OCI-LY1 (cell line): ENCODE measurements at regions not wholly inside any gene's neighbourhood (a gene's known extent, or its start where the extent isn't known, plus 50 kb on each side); places are given as distances from the start of the nearest gene placed in this dataset.

Experiments
- H2AFZ ChIP-seq: fragments of 200-600 bp; sonication (generic), shearing (Covaris generic); 2 replicates; pipeline ENCODE4 v1.6.0; 2014; ENCODE audit warnings: antibody characterized with exemption, mild to moderate bottlenecking, low read length
- H3F3A ChIP-seq: fragments of 200-600 bp; sonication (generic), shearing (Covaris generic); 2 replicates; pipeline ENCODE4 v1.6.0; 2014; ENCODE audit warnings: mild to moderate bottlenecking, antibody characterized with exemption, low read length, moderate library complexity; ENCODE audit not compliant: insufficient read depth
- H3K27ac ChIP-seq: fragments of 200-600 bp; sonication (generic); 2 replicates; pipeline ENCODE4 v1.5.1; 2014; ENCODE audit warnings: low read length, mixed run types, mild to moderate bottlenecking, low read depth; ENCODE audit not compliant: poor library complexity, severe bottlenecking
- H3K27me3 ChIP-seq: fragments of 200-600 bp; sonication (generic); 2 replicates; pipeline ENCODE4 v1.6.0; 2014; ENCODE audit warnings: antibody characterized with exemption, mild to moderate bottlenecking, low read length, moderate library complexity; ENCODE audit not compliant: insufficient read depth
- H3K36me3 ChIP-seq: fragments of 200-600 bp; sonication (generic); 2 replicates; pipeline ENCODE4 v1.6.1; 2014; ENCODE audit warnings: mild to moderate bottlenecking, antibody characterized with exemption, low read length, moderate library complexity, mixed read lengths; ENCODE audit not compliant: insufficient read depth
- H3K4me1 ChIP-seq: fragments of 200-600 bp; sonication (generic); 2 replicates; pipeline ENCODE4 v1.5.1; 2014; ENCODE audit warnings: mild to moderate bottlenecking, low read length, moderate library complexity; ENCODE audit not compliant: insufficient read depth, severe bottlenecking
- H3K4me2 ChIP-seq: fragments of 200-600 bp; sonication (generic), shearing (Covaris generic); 2 replicates; pipeline ENCODE4 v1.6.1; 2014; ENCODE audit warnings: low read length
- H3K4me3 ChIP-seq: fragments of 200-600 bp; sonication (generic); 2 replicates; pipeline ENCODE4 v1.5.1; 2014; ENCODE audit warnings: low read length, low read depth, mild to moderate bottlenecking, mixed read lengths; ENCODE audit not compliant: poor library complexity, severe bottlenecking
- H3K79me2 ChIP-seq: fragments of 200-600 bp; shearing (Covaris generic); 2 replicates; pipeline ENCODE4 v1.6.1; 2016; ENCODE audit warnings: mixed run types, low read length, mixed read lengths; ENCODE audit not compliant: insufficient read depth
- H3K9ac ChIP-seq: fragments of 200-600 bp; sonication (generic), shearing (Covaris generic); 2 replicates; pipeline ENCODE4 v1.6.1; 2014; ENCODE audit warnings: mild to moderate bottlenecking, low read length, mixed read lengths
- H3K9me2 ChIP-seq: fragments of 200-600 bp; sonication (generic), shearing (Covaris generic); 2 replicates; pipeline ENCODE4 v1.6.1; 2014; ENCODE audit warnings: low read depth, mild to moderate bottlenecking, low read length, mixed read lengths
- H3K9me3 ChIP-seq: fragments of 200-600 bp; shearing (Covaris generic); 2 replicates; pipeline ENCODE4 v1.6.1; 2014; ENCODE audit warnings: low read length, mixed read lengths
- H4K20me1 ChIP-seq: fragments of 200-600 bp; sonication (generic), shearing (Covaris generic); 2 replicates; pipeline ENCODE4 v1.6.0; 2016; ENCODE audit warnings: mild to moderate bottlenecking, low read length; ENCODE audit not compliant: insufficient read depth
- EZH2 ChIP-seq: fragments of 200-600 bp; sonication (generic), shearing (Covaris generic); IDR thresholded peaks from 2 replicates; pipeline ENCODE4 v1.8.0; 2017; ENCODE audit warnings: borderline replicate concordance, mixed run types, mild to moderate bottlenecking, antibody characterized with exemption, low read length, moderate library complexity, mixed read lengths
- TF ChIP-seq, protein P1 (sequence below): fragments of 200-600 bp; sonication (generic), shearing (Covaris generic); IDR thresholded peaks from 2 replicates; pipeline ENCODE4 v1.5.1; 2017; ENCODE audit warnings: mild to moderate bottlenecking, antibody characterized with exemption, low read length, moderate library complexity, mixed read lengths

DNA sequence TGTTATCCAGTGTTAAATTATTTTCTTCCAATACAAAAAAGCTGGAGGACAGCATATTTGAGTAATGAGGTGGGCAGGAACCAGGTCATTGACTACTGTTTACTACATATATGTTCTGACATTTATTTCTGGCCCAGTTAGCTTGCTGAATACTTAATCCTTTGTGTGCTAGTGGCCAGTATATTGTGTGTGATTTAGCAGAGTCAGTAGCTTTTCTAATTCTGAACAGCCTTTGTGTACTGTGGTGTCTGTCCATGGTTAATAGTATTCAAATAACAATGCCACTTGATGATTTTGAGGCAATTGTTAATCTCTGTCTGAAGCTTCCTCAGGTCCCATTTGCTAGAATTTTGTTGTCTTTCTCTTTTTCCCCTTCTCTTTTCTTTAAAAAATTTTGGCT, 286.5 kb upstream of the E2F7 start:
- H3K4me2 ChIP-seq, result no peak overlapping the region
- H3K9me2 ChIP-seq, result no peaks in the 10 kb centered on the region
- no peak overlapping the region for H3K27ac ChIP-seq
- no peak overlapping the region for H3K4me3 ChIP-seq
- no peaks in the 10 kb centered on the region for H3K4me1 ChIP-seq
- H3K9ac ChIP-seq, result no peak overlapping the region
- H2AFZ ChIP-seq, result no peak overlapping the region
- H3K9me3 ChIP-seq, result no peaks in the 10 kb centered on the region
- H3K27me3 ChIP-seq, result no peaks in the 10 kb centered on the region
- no peaks in the 10 kb centered on the region for H3F3A ChIP-seq
- no peak for TF ChIP-seq EZH2
- TF ChIP-seq, protein P1, sequence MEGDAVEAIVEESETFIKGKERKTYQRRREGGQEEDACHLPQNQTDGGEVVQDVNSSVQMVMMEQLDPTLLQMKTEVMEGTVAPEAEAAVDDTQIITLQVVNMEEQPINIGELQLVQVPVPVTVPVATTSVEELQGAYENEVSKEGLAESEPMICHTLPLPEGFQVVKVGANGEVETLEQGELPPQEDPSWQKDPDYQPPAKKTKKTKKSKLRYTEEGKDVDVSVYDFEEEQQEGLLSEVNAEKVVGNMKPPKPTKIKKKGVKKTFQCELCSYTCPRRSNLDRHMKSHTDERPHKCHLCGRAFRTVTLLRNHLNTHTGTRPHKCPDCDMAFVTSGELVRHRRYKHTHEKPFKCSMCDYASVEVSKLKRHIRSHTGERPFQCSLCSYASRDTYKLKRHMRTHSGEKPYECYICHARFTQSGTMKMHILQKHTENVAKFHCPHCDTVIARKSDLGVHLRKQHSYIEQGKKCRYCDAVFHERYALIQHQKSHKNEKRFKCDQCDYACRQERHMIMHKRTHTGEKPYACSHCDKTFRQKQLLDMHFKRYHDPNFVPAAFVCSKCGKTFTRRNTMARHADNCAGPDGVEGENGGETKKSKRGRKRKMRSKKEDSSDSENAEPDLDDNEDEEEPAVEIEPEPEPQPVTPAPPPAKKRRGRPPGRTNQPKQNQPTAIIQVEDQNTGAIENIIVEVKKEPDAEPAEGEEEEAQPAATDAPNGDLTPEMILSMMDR, result no peak
- H3K36me3 ChIP-seq, result no peaks in the 10 kb centered on the region
- H4K20me1 ChIP-seq, result no peaks in the 10 kb centered on the region
- no peaks in the 10 kb centered on the region for H3K79me2 ChIP-seq

DNA sequence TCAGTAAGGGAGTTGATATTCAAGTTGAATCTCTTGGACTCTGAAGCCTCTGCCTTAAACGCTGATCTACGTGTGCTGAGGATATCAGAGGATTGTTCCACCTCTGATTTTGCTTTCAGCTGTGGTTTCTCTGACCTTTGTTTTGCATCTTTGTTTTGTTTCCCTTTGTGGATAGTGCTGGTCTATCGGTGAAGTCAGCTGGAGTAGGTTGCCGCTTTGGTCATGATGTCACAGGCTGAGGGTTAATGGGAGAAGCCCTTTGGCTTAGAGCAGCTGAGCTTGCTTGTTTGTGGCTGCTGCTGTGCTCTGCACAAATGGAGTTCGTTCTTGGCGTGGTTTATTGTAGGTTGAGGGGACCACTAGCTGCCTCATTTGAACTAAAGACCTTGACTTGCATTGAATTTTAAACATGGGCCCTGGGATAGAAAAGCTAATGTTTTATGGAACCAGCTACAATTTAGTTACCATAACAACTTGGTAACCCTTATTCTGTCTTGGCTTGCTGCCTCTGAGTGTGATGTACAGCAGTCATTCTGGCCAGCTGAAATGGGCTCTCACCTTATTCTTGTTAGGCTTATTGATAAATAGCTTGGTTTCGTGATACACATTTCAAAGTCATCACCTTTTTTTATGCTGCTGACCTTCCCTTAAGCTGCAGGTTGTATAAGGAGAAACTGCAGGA, 284.5 kb upstream of the E2F7 start:
- Histone ChIP-seq H3K27me3 (no peaks in the 10 kb centered on the region), H4K20me1 (no peaks in the 10 kb centered on the region), H3K4me1 (no peaks in the 10 kb centered on the region), H3K27ac (no peak overlapping the region), H3K36me3 (no peaks in the 10 kb centered on the region), H3K4me3 (no peak overlapping the region), H3K4me2 (no peak overlapping the region), H3F3A (no peaks in the 10 kb centered on the region), H3K79me2 (no peaks in the 10 kb centered on the region), H3K9ac (no peak overlapping the region), H3K9me3 (no peaks in the 10 kb centered on the region), H2AFZ (no peak overlapping the region), H3K9me2 (no peaks in the 10 kb centered on the region)
- TF ChIP-seq, protein P1, result no peak
- TF ChIP-seq EZH2, result no peak

DNA sequence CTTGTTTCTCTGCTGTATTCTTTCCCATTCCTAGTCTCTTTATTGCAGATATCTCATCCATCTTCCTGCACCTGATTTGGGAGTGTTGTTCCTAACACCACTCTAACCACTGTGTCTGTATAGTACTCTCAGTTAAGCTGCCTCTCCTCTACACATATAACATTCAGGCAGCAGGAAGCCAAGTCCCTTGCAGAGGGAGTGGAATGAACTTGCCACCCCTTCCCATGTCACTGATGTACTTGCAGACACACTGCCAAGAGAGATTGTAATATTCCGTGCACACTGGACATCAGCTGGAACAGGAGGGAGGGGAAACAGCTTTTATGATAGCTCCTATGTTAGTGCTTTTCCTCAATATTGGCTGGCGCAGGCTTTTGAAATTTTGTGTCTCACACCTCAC, 281.6 kb upstream of the E2F7 start:
- Histone ChIP-seq H3K4me2 (no peak overlapping the region), H3F3A (no peaks in the 10 kb centered on the region), H2AFZ (no peak overlapping the region), H3K27me3 (no peaks in the 10 kb centered on the region), H3K36me3 (no peaks in the 10 kb centered on the region), H3K79me2 (no peaks in the 10 kb centered on the region), H4K20me1 (no peaks in the 10 kb centered on the region), H3K4me3 (no peak overlapping the region), H3K27ac (no peak overlapping the region), H3K9me2 (no peaks in the 10 kb centered on the region), H3K4me1 (no peaks in the 10 kb centered on the region), H3K9ac (no peak overlapping the region), H3K9me3 (no peaks in the 10 kb centered on the region)
- no peak for TF ChIP-seq EZH2
- TF ChIP-seq, protein P1, result no peak
